ENCODE measurements at regions not wholly inside any gene's neighbourhood (a gene's known extent, or its start where the extent isn't known, plus 50 kb on each side); places are given as distances from the start of the nearest gene placed in this dataset.

DNA sequence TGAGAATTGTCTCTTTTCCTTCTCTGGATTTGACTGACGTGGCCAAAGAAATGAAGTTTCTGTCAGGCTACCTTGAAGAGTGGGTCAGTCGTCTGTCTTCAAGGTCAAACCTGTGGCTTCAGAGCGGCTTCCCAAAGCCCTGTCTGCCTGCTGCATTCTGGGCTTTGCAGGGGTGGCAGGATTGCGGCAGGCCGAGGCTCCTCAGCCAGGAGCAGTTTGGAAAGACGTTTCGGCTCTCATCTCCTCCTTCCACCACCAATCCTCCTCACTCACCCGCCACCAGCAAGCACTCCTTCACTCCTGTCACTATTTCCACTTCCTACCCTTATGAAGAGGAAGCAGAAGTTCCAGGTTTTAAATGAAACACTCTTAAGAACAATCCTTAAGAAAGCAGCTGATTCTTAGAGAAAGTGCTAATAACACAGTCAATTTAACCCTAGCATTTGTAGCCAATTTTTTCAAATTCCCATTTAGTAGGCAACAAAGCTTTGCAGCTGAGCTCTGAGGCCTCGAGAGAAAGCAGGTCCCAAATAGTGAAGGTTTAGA is 351.7 kb downstream of the ZNF608 start:
- TF ChIP-seq, protein P1, sequence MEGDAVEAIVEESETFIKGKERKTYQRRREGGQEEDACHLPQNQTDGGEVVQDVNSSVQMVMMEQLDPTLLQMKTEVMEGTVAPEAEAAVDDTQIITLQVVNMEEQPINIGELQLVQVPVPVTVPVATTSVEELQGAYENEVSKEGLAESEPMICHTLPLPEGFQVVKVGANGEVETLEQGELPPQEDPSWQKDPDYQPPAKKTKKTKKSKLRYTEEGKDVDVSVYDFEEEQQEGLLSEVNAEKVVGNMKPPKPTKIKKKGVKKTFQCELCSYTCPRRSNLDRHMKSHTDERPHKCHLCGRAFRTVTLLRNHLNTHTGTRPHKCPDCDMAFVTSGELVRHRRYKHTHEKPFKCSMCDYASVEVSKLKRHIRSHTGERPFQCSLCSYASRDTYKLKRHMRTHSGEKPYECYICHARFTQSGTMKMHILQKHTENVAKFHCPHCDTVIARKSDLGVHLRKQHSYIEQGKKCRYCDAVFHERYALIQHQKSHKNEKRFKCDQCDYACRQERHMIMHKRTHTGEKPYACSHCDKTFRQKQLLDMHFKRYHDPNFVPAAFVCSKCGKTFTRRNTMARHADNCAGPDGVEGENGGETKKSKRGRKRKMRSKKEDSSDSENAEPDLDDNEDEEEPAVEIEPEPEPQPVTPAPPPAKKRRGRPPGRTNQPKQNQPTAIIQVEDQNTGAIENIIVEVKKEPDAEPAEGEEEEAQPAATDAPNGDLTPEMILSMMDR (conservative IDR thresholded peaks at IDR 0.05; ENCODE audit: low read length) = no peak
- no peak for TF ChIP-seq EZH2phosphoT487 (IDR thresholded peaks at IDR 0.05; ENCODE audit: borderline replicate concordance, low read depth, low read length)
- H3K36me3 ChIP-seq (ENCODE audit: insufficient read depth, low read length) = no peaks in the 10 kb centered on the region
- H4K20me1 ChIP-seq (ENCODE audit: insufficient read depth, low read length) = no peaks in the 10 kb centered on the region
- no peaks in the 10 kb centered on the region for H3K79me2 ChIP-seq (ENCODE audit: insufficient read depth, low read depth, low read length)
- intact Hi-C loops (cut with micrococcal nuclease; ENCODE audit: unreplicated experiment) = no loop called here
- H3K4me3 ChIP-seq (ENCODE audit: low read depth, low read length, poor library complexity, severe bottlenecking) = no peak overlapping the region
- no peak overlapping the region for H3K27ac ChIP-seq (ENCODE audit: low read depth, low read length, poor library complexity, severe bottlenecking)
- H3K4me1 ChIP-seq (ENCODE audit: insufficient read depth, low read length, poor library complexity, severe bottlenecking) = no peaks in the 10 kb centered on the region
- H3K9me2 ChIP-seq (ENCODE audit: insufficient read depth, low read length) = no peaks in the 10 kb centered on the region
- BruUV-seq (replicated peaks) = no TSS peak
- H3K4me2 ChIP-seq (ENCODE audit: low read length) = no peak overlapping the region
- ChIA-PET CTCF (ENCODE audit: unreplicated experiment) (no interaction called here), POLR2A (interaction anchor here (0.5 to 0.9 kb wide), 3 partner anchors 11 to 421 kb away, joined by 3 to 5 read pairs (median 3); no protein-coding TSS in a partner anchor)
- DNase-seq (ENCODE audit: low spot score) = no peak
- no peaks in the 10 kb centered on the region for H3K9me3 ChIP-seq (ENCODE audit: low read length)
- no peak overlapping the region for H2AFZ ChIP-seq (ENCODE audit: low read length)

DNA sequence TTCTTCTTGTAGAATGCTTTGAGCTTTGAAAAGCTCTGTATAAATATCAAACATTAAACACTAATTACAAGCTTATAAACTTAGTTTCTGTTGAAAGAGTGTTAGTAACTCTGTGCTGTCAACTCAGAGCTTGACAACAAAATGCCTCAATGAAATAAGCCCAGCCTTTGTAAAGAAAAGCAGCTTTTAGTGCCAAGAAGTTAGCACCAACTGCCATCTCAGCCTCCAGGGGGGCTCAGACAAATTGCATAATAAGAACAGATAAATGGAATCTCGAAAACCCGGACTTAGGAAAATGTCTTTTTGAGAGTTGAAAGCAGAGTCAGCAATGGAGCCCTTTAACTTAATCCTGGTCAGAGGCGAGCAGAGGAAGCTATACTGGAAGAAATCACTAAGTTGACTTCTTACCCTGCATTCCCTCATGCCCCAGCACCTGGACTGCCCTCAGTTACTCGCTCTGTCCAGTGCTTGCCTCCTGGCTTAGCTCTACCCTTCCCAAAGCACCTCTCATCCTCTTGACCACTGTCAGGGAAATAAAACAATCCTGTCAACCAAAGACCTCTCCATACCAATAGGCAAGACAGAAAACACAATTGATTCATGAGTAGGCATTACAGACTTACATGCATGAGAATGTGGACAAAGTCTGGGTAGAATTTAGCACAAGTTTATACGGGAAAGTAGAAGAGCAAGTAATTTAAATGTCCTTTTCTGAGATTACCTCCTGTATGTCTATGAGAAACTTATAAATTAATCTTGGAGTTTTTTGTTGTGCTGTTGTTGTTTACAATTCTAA is 352.7 kb downstream of the ZNF608 start:
- Histone ChIP-seq H3K4me1 (ENCODE audit: insufficient read depth, low read length, poor library complexity, severe bottlenecking) (no peaks in the 10 kb centered on the region), H3K9me3 (ENCODE audit: low read length) (no peaks in the 10 kb centered on the region), H2AFZ (ENCODE audit: low read length) (no peak overlapping the region), H3K36me3 (ENCODE audit: insufficient read depth, low read length) (no peaks in the 10 kb centered on the region), H3K4me3 (ENCODE audit: low read depth, low read length, poor library complexity, severe bottlenecking) (no peak overlapping the region), H3K4me2 (ENCODE audit: low read length) (no peak overlapping the region), H3K27ac (ENCODE audit: low read depth, low read length, poor library complexity, severe bottlenecking) (no peak overlapping the region), H4K20me1 (ENCODE audit: insufficient read depth, low read length) (no peaks in the 10 kb centered on the region), H3K9me2 (ENCODE audit: insufficient read depth, low read length) (no peaks in the 10 kb centered on the region), H3K79me2 (ENCODE audit: insufficient read depth, low read depth, low read length) (no peaks in the 10 kb centered on the region)
- ChIA-PET CTCF (ENCODE audit: unreplicated experiment) (no interaction called here), POLR2A (interaction anchor here (0.6 to 1.0 kb wide), 4 partner anchors 12 to 361 kb away, joined by 3 read pairs; no protein-coding TSS in a partner anchor)
- TF ChIP-seq EZH2phosphoT487 (IDR thresholded peaks at IDR 0.05; ENCODE audit: borderline replicate concordance, low read depth, low read length) = no peak
- TF ChIP-seq, protein P1 (conservative IDR thresholded peaks at IDR 0.05; ENCODE audit: low read length) = no peak
- no TSS peak for BruUV-seq (replicated peaks)
- intact Hi-C loops (cut with micrococcal nuclease; ENCODE audit: unreplicated experiment) = no loop called here
- DNase-seq (ENCODE audit: low spot score) = no peak

DNA sequence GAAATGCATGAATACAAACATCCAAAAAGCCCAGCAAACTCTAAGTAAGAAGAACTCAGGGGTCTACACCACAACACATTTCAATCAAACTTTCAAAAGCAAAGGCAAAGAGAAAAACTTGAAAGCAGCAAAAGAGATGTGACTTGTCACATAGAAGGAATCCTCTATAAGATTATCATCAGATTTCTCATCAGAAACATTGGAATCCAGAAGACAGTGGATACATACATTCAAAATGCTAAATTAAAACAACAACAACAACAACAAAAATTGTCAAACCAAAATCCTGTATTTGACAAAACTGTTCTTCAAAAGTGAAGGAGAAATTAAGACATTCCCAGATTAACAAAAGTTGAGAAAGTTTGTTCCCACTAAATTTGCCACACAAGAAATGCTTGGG is 362.7 kb downstream of the ZNF608 start:
- Histone ChIP-seq H4K20me1 (ENCODE audit: insufficient read depth, low read length) (no peaks in the 10 kb centered on the region), H3K9me3 (ENCODE audit: low read length) (peaks cover 28% of the 10 kb centered on the region), H3K4me3 (ENCODE audit: low read depth, low read length, poor library complexity, severe bottlenecking) (no peak overlapping the region), H3K27ac (ENCODE audit: low read depth, low read length, poor library complexity, severe bottlenecking) (no peak overlapping the region), H3K36me3 (ENCODE audit: insufficient read depth, low read length) (no peaks in the 10 kb centered on the region), H2AFZ (ENCODE audit: low read length) (no peak overlapping the region), H3K79me2 (ENCODE audit: insufficient read depth, low read depth, low read length) (no peaks in the 10 kb centered on the region), H3K9me2 (ENCODE audit: insufficient read depth, low read length) (no peaks in the 10 kb centered on the region), H3K4me2 (ENCODE audit: low read length) (no peak overlapping the region), H3K4me1 (ENCODE audit: insufficient read depth, low read length, poor library complexity, severe bottlenecking) (no peaks in the 10 kb centered on the region)
- TF ChIP-seq EZH2phosphoT487 (IDR thresholded peaks at IDR 0.05; ENCODE audit: borderline replicate concordance, low read depth, low read length) = no peak
- TF ChIP-seq, protein P1 (conservative IDR thresholded peaks at IDR 0.05; ENCODE audit: low read length) = no peak
- DNase-seq (ENCODE audit: low spot score) = no peak
- intact Hi-C loops (cut with micrococcal nuclease; ENCODE audit: unreplicated experiment) = no loop called here
- CTCF ChIA-PET (ENCODE audit: unreplicated experiment) = no interaction called here
- BruUV-seq (replicated peaks) = no TSS peak
- POLR2A ChIA-PET = interaction anchor here (0.7 to 0.9 kb wide), 3 partner anchors 9 to 266 kb away, joined by 4 to 5 read pairs (median 5); no protein-coding TSS in a partner anchor
